ENCODE measurements at regions not wholly inside any gene's neighbourhood (a gene's known extent, or its start where the extent isn't known, plus 50 kb on each side); places are given as distances from the start of the nearest gene placed in this dataset.

- POLR2A ChIA-PET, result no interaction called here
- DNase-seq, result no peak
- Histone ChIP-seq H3K36me3 (ENCODE audit: insufficient read depth, low read length) (no peaks in the 10 kb centered on the region), H3K9me3 (ENCODE audit: control insufficient read depth in 1 of 2, insufficient read depth in 1 of 2, low read length in 2 of 2) (peaks cover 0 to 7% of the 10 kb centered on the region in 2 experiments), H3K4me3 (ENCODE audit: low read length) (no peak overlapping the region), H3K27me3 (ENCODE audit: control insufficient read depth in 1 of 2, insufficient read depth in 2 of 2, low read length in 2 of 2) (no peaks in the 10 kb centered on the region), H3K27ac (ENCODE audit: low read depth in 1 of 2, low read length in 2 of 2) (no peak overlapping the region), H3K4me1 (ENCODE audit: insufficient read depth, low read length) (no peaks in the 10 kb centered on the region)
- Mint-ChIP-seq H3K4me1 (ENCODE audit: low read depth) (no peaks in the 10 kb centered on the region), H3K9me3 (no peaks in the 10 kb centered on the region), H3K36me3 (ENCODE audit: low read depth) (no peaks in the 10 kb centered on the region), H3K27me3 (no peaks in the 10 kb centered on the region), H3K4me3 (no peak overlapping the region), H3K27ac (no peak overlapping the region)
- ATAC-seq (ENCODE audit: poor library complexity), result no peak
- CTCF ChIA-PET, result no interaction called here
- no peak for TF ChIP-seq CTCF (IDR thresholded peaks at IDR 0.05)
- intact Hi-C loops (cut with DNase I, micrococcal nuclease), result no loop called here
Observed at GRCh38 chr10:10295537-10295936, 722.1 kb upstream of the CELF2 start.

GRCh38 chr10:10302689-10303088 lies 715.0 kb upstream of the CELF2 start:
- H3K4me1 ChIP-seq (ENCODE audit: insufficient read depth, low read length), result no peaks in the 10 kb centered on the region
- DNase-seq (no peak), ATAC-seq (ENCODE audit: poor library complexity) (no peak)
- H3K36me3 ChIP-seq (ENCODE audit: insufficient read depth, low read length), result no peaks in the 10 kb centered on the region
- ChIA-PET CTCF (no interaction called here), POLR2A (no interaction called here)
- Mint-ChIP-seq H3K4me1 (ENCODE audit: low read depth) (no peaks in the 10 kb centered on the region), H3K4me3 (no peak overlapping the region), H3K9me3 (no peaks in the 10 kb centered on the region), H3K36me3 (ENCODE audit: low read depth) (no peaks in the 10 kb centered on the region), H3K27me3 (no peaks in the 10 kb centered on the region), H3K27ac (no peak overlapping the region)
- no peak for TF ChIP-seq CTCF (IDR thresholded peaks at IDR 0.05)
- H3K9me3 ChIP-seq (ENCODE audit: control insufficient read depth in 1 of 2, insufficient read depth in 1 of 2, low read length in 2 of 2), result no peaks in the 10 kb centered on the region
- H3K27ac ChIP-seq (ENCODE audit: low read depth in 1 of 2, low read length in 2 of 2), result no peak overlapping the region
- peaks cover 0 to 4% of the 10 kb centered on the region in 2 experiments for H3K27me3 ChIP-seq (ENCODE audit: control insufficient read depth in 1 of 2, insufficient read depth in 2 of 2, low read length in 2 of 2)
- intact Hi-C loops (cut with DNase I, micrococcal nuclease), result no loop called here
- H3K4me3 ChIP-seq (ENCODE audit: low read length), result no peak overlapping the region

- ATAC-seq (ENCODE audit: poor library complexity) (no peak), DNase-seq (no peak)
- Histone ChIP-seq H3K4me3 (ENCODE audit: low read length) (no peak overlapping the region), H3K4me1 (ENCODE audit: insufficient read depth, low read length) (no peaks in the 10 kb centered on the region), H3K36me3 (ENCODE audit: insufficient read depth, low read length) (no peaks in the 10 kb centered on the region), H3K9me3 (ENCODE audit: control insufficient read depth in 1 of 2, insufficient read depth in 1 of 2, low read length in 2 of 2) (no peaks in the 10 kb centered on the region), H3K27me3 (ENCODE audit: control insufficient read depth in 1 of 2, insufficient read depth in 2 of 2, low read length in 2 of 2) (peaks cover 0 to 4% of the 10 kb centered on the region in 2 experiments), H3K27ac (ENCODE audit: low read depth in 1 of 2, low read length in 2 of 2) (no peak overlapping the region)
- no peak overlapping the region for H3K27ac Mint-ChIP-seq
- H3K36me3 Mint-ChIP-seq (ENCODE audit: low read depth), result no peaks in the 10 kb centered on the region
- no peak overlapping the region for H3K4me3 Mint-ChIP-seq
- no peaks in the 10 kb centered on the region for H3K9me3 Mint-ChIP-seq
- TF ChIP-seq CTCF (IDR thresholded peaks at IDR 0.05), result no peak
- peaks cover 8% of the 10 kb centered on the region for H3K27me3 Mint-ChIP-seq
- no peaks in the 10 kb centered on the region for H3K4me1 Mint-ChIP-seq (ENCODE audit: low read depth)
- intact Hi-C loops (cut with DNase I, micrococcal nuclease), result no loop called here
- POLR2A ChIA-PET, result no interaction called here
- CTCF ChIA-PET, result no interaction called here
Observed at GRCh38 chr10:10307036-10307435, 710.6 kb upstream of the CELF2 start.

Data from CD4-positive, alpha-beta T cell (primary cell).